ENCODE measurements at regions not wholly inside any gene's neighbourhood (a gene's known extent, or its start where the extent isn't known, plus 50 kb on each side); places are given as distances from the start of the nearest gene placed in this dataset.

DNA sequence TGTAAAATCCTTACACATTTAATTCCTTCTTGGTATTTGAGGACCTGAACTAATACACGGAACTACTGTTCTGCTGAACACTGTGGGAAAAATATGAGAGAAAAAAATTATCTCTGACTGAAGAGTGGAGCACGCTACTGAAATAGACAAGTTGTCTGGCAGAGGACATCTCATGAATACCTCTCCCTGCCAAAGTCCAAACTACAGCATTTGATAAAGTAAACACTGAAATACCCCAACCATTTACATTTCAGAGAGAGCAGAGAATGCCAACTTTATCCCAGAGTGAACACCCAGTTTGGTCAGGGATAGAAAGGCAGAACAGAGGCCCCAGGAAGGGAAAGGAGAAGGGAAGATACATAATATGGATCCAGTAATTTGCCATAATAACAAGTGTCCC is 920.7 kb downstream of the SQOR start:
- no peak for DNase-seq (ENCODE audit: low read depth)

DNA sequence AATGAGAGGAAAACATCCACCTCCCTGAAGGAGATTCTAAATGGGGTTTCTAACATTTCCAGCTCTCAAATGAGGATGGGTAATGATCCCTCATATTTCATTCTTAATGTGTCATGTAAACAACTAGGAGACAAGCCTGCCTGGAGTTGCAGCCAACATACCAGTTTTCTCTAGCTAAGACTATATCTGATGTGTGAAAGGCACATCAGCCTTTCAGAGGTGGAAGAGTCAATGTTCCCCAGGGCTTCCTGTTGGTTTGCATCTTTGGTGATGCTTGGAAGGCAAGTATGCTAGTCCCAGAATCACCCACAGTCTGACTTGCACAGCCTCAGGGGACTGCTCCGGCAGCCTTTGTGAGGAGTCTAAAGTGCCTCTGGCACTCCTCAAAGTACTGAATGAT is 921.2 kb downstream of the SQOR start:
- no peak for DNase-seq (ENCODE audit: low read depth)

DNA sequence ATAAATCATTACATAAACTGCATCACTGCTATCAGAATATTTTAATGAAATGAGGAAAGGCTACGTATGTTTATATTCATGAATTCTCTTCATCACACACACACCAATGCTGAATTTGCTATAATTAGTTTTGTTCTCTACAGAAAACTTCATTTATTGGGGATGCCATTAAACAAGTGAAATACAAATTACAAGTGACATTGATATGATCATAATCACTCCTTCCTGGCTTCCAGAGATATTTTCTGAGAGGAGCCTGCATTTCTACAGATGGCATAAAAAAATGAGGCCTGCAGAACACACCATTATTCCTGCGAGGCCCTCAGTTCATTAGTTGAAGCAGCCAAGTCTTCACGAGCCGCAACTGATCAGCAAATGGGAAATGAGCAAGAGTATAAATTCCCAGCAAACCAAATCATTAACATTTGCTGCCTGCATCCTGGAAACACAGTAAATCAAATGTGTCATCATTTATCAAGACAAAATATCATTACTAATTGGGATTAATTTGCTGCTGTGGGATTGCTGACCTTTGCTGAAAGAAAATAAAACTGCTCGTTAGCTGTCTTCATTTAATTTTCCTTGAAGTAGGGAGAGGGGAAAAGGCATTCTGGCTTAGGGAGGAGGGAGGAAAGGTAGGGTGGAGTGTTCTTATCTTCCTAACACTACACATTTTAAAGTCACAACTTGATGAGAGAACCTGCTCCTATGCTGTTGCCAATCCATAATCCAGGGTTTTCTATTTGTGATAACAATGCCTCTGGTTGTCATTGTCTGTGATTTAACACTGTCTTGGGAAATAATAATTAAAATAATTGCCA is 921.9 kb downstream of the SQOR start:
- DNase-seq (ENCODE audit: low read depth), result no peak

DNA sequence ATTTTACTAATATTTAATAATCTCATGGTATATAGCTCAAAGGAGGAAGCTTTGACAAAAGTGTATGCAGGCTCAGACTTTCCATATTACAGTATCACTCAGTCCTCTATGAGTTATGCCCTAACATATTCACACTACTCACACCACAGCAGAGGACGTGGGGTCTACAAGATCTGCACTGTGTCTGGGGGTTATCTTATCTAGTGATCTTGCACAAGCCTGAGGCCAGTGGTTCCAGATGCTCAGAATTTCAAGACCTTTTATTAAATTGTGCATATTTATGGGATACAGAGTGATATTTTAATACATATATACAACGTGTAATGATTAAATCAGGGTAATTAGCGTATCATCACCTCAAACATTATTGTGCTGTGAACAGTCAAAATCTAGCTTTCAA is 933.1 kb downstream of the SQOR start:
- no peak for DNase-seq (ENCODE audit: low read depth)

DNA sequence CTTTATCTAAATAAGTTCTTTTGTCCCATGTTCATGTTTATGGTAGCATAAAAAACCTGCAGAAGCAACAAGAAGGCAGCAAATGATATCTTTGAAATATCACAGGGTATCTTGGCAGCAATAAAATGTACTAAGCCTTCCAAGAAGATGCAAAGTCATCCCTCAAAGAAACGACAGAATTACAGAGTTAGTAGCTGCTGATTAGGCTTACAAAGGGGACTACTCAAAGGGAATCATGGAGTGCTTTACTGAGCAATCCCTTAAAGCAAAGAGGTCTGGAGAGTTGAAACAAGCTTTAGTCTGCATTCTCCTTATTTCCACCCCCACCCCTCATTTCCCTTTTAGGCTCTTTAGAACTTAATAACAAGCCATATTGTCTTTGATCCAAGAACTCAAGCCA is 935.0 kb downstream of the SQOR start:
- no peak for DNase-seq (ENCODE audit: low read depth)

DNA sequence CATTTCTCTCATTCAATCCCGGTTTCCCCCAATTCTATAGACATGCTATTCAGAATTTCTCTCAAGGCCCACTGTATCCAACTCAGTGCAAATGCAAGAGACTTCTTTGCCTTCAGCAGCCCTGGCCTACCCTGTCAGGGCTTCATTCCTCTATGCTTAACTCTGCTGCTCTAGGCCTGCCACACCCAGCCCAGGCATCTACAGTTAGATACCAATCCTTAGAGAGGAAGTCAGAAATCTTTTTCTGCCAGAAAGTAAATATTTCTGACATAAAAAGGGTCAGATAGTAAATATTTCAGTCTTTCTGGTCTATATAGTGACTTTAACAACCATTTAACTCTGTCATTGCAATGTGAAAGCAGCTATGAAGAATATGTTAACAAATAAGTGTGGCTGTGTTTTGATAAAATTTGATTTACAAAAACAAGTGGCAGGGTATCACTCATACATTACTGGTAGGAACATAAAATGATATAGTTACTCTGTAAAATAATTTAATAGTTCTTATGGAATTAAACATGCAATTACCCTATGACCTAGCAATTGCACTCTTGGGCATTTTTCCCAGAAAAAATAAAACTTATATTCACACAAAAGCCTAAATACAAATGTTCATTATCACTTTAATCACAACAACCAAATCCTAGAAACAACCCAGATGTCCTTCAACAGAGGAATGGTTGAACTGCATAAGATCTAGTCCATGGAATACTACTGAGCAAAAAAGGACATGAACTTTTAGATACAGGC is 942.0 kb downstream of the SQOR start:
- DNase-seq (ENCODE audit: low read depth), result no peak

DNA sequence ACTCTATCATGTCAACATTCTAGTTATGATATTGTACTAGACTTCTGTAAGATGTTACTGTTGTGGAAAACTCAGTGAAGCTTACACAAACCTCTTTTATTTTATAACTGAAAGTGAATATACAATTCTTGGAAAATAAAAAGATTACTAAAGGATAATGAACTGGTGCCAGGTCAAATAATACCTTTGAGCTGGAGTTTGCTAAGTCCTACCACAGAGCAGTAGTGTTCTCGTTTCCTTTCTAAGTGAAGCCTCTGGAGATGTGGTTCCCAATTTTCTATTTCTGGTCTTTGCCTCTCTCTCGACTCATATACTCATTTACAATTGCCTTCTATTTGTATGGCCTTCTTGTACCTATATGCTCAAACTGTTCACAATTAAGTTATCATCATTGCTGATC is 942.9 kb downstream of the SQOR start:
- DNase-seq (ENCODE audit: low read depth), result no peak

DNA sequence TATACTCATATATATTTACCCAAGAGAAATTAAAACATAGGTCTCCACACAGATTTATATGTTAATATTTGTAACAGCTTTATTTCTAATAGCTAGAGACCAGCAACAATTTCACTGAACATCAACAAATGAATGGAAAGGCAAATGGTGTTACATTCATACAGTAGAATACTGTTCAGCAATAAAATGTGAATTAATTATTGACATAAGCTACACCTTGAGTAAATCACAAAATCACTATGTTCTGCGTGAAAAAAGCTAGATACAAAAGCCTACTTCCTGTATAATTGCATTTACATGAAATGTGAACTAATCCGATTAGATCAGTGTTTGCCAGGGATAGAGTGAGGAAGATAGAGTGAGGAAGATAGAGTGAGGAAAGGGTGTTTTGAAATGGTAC is 945.7 kb downstream of the SQOR start:
- DNase-seq (ENCODE audit: low read depth), result no peak

DNA sequence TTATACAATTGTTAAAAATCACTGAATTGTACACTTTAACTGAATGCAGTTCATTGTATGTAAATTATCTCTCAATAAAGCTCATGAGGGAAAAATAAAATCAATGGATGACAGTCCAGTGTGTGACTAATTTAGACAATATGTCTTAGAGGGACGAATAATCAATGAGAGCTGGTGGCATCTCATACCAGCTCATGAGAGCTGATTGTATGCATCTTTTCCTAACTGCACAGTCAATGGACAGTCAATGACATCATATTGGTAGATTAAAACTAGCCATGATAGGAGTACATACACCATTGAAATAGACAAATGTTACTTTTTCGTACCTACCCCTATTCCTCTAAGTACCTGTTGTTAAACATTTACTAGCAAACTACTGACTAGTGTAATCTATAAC is 946.1 kb downstream of the SQOR start:
- no peak for DNase-seq (ENCODE audit: low read depth)

DNA sequence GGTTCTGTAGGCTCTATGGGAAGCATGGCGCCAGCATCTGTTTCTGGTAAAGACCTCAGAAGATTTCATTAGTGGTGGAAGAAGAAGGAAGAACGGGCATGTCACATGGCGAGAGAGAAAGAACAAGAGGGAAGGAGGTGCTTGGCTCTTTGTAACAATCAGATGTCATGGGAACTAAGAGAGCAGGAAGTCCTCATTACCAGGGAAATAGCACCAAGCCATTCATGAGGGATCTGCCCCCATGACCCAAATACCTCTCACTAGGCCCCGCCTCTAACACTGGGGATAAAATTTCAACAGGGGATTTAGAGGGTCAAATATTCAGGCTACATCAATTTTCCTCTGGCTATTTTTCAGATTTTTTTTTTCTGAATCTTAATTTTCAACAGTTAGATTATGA is 954.3 kb downstream of the SQOR start:
- no peak for DNase-seq (ENCODE audit: low read depth)

DNA sequence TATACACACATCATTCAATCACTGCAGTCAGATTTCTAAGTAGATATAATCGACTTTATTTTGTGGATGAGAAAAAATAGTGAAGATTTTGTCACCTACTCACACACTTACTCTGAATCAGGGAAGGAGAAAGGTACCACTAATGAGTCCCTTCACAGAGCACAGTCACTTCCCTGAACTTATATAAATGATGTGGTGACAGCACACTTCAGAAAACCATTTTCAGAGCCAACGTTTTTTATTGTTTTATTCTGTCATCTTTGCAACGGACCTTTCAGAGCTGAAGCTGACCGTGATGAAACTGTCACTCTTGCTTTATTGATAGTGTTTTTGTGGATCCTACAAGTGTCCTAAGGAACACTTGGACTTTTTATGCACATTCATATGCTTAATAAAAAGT is 956.6 kb downstream of the SQOR start:
- DNase-seq (ENCODE audit: low read depth), result no peak

DNA sequence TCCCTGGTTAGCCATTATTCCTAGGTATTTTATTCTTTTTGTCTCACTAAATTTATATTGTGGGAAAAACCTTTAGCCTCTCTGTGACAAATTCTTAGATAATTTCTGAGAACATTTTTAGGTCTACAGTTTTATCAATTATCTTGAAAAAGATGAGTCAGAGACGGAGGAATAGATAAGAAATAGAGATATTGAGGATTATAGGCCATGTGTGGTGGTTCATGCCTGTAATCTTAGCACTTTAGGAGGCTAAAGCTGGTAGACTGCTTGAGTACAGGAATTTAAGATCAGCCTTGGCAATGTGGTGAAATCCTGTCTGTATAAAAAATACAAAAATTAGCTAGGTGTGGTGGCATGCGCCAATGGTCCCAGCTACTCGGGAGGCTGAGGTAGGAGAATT is 960.2 kb downstream of the SQOR start:
- DNase-seq (ENCODE audit: low read depth), result no peak

DNA sequence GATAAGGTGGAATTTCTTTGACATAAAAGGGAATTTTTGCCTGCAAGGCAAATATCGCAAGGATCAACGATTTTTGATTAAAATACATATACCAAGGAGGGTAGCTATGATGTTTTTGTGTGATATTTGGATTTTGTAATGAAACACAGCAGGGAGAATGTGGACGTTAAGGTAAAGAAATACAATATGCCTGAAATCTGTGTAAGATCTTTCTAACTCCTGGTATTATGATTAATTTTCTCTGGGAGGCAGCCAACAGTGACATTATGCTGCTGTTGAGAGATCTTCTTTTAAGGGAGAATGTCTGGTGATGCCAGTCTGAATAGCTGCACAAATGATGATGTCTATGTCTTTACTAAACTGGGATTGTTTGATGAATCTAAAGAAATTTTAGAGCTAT is 972.2 kb downstream of the SQOR start:
- DNase-seq (ENCODE audit: low read depth), result no peak

DNA sequence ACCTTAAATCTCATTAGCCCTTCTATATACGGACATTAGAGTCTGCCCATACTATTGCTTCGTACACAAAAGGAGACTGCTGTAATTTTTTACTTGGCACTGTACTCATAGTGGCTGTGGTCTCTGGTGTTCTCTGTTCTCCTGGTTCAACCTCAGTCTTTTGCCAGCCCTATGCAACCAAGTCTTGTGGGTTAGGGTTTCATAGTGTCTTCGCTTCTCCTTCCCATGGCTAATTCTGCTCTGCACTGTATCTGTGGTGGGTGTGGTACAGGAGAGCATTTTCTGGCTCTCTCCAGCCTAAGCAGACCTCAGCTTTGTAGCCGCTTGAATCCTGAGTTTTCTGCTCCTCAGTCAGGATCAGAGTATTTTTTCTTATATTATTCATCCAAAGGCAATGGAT is 981.2 kb downstream of the SQOR start:
- no peak for DNase-seq (ENCODE audit: low read depth)

DNA sequence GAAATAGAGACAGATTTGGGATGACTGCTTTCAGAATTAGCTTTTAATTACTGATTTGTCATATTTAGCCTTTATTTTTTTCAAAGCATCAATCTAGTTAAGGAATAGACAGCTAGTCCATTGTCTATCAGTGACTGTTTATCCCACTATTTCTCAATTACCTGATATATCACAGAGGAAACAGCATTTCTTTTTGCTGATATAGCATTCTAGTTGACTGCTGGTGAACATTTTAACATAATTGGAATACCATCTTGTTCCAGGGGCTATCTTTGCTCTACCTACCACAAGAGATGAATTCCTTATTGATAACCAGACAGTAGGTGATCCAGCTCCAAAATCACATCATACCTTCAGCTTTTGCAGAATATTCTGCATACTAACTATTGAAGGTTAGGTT is 982.7 kb downstream of the SQOR start:
- no peak for DNase-seq (ENCODE audit: low read depth)

DNA sequence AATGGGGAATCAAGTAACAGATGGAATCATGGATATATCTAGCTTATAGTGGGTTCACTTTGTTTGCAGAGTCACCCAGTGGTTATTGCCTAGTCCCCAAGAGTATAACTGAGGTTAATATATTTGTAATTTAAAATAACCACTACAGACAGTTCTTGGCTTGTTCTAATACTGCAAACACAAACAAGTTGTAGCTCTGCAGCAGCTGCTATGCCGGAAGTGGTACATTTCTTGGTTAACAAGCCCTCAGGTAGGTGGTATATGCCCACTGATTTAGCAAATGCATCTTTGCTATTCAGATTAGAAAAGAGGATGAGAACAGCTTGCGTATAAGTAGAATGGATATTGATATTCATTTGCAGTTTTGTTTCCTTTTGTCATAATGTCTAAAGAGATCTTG is 984.2 kb downstream of the SQOR start:
- no peak for DNase-seq (ENCODE audit: low read depth)

DNA sequence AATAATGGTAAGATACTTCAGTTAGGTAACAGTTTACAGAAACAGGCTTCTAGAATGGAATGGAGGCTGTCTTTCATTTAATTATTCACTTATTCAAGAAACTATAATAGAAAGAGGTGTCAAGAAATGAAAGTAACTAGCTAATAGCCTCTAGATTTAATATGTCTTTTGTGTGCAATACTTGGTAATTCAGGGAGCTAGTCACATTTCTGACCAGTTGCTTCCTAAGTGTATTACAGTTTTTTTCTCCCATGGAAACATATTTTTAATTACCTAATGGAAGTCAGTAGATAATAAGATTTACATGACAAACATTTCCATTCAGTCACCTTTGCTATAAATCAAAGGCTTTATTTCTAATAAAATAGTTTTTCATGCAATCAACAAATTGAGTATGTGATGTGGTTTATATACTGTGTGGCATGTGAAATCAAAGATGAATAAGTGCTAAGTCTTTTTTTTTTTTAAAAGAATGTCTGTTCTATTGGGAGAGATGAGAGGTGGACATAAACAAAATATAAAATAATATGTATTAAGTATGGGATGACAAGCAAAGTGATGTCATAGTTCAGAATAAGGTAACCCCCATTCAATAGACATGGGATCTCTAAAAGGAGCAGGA is 985.7 kb downstream of the SQOR start:
- DNase-seq (ENCODE audit: low read depth), result no peak

DNA sequence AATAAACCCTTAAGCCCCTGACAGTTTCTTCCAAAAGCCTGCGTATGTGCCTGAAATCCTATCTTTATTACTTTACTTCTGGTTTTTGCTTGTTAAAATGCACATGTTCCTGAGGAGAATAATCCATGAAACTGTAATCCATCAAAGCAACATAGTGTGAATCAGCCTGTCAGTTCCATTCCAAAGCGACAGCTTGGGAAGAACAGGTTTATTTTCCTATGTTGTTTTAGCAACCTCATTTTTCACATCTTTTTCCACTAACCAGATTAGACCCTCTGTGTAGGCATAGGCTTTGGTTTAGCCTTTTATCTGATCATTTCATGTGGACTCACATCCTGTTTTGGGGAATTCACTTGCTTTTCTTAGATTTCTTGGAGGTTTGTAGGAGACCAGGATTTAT is 988.0 kb downstream of the SQOR start:
- DNase-seq (ENCODE audit: low read depth), result no peak

DNA sequence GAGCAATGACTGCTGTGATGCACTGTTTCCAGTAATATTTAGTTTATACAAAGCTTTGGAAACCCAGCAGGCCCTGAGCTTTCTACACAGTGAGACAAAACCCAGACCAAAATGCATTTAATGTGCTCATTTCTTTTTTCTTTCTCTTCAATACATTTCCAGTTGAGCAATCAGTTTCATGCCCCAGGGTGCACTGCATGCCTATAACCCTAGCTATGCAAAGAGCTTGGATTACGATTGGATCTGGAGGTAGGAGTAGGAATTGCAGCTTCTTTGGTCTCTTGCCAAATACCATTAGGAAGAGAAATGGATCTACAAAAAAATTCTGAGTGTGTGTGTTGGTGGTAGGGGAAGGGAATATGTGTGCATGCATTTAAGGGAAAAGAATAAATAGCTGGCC is 1001.4 kb downstream of the SQOR start:
- DNase-seq (ENCODE audit: low read depth), result no peak

DNA sequence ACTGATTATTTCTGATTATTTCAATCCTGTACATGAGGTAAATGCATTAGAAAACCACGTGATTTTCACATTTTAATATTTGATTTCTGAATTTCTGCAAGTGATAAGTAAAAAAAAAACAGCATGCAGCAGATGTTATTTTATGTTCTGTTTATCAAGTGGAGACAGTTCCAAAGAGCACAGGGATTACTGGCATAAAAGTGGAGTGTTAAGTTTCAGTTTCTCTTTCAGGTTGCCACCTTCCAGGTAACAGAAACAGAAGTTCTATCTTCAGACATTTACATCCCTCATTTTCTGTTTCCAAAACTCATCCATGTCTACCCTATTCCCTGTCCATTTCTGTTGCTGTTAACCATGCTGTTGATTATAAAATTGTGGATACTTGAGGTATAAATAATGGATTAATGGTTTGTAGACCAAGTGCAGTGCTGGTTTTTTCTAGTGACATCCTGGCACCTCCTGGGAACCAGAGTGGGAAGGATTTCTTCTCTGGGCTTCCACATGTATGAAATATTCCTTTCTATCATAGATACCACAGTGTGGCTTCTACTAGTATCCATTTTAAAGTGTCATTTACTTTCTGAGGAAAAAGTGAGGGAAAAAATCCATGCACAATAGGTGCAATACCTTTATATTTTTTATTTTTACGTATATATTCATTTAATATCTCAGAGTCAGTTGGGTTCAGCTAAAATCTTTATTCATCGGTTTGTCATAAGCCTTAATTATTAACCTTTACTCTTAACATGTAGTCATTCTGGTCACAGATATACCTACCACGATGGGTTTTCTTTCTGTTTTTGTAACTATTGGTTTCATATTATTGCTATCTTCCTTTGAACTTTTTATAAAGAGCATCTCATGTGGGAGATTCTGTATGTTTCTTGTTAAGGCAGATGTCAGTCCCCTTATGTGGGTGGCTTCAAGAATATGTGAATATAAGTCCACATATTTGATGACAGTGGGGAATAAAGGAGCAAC is 1010.0 kb downstream of the SQOR start:
- DNase-seq (ENCODE audit: low read depth), result no peak

DNA sequence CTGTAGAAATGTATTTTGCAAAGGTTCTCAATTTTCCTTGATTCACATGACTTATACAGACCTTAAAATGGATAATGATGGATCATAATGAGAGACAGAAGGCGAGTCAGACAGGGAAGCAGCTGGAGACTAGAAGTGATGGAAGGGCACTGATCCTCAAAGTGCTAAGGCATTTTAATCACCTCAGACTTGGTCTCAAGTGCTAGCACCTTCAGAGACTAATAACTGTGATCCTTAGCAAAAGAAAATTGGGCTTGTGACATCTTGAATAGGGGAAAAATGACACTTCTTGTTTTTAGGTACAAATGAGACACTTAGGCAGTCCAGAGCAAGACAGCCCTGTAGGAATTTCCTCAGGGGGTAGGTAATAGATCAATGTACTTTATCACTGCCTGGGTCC is 1011.7 kb downstream of the SQOR start:
- DNase-seq (ENCODE audit: low read depth), result no peak

DNA sequence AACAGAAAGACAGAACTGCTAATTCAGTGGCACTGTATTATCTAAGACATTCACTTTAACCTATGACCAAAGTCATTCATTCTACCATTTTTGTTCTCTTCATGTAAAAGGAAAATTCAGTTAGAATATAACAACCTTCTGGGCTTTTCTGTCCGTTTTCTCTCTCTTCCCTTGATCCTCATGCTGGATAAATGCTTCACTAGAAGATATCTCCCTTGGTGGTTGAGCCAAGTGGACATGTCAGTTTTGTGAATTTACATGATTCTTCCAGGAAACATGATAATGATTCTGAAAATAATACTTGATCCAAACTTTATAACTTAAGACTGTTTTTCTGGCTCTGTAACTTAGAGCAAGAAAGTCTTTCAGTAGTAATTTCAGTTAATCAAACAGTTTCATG is 1012.2 kb downstream of the SQOR start:
- DNase-seq (ENCODE audit: low read depth), result no peak
